ENCODE measurements at regions not wholly inside any gene's neighbourhood (a gene's known extent, or its start where the extent isn't known, plus 50 kb on each side); places are given as distances from the start of the nearest gene placed in this dataset.

- TF ChIP-seq, protein P1, sequence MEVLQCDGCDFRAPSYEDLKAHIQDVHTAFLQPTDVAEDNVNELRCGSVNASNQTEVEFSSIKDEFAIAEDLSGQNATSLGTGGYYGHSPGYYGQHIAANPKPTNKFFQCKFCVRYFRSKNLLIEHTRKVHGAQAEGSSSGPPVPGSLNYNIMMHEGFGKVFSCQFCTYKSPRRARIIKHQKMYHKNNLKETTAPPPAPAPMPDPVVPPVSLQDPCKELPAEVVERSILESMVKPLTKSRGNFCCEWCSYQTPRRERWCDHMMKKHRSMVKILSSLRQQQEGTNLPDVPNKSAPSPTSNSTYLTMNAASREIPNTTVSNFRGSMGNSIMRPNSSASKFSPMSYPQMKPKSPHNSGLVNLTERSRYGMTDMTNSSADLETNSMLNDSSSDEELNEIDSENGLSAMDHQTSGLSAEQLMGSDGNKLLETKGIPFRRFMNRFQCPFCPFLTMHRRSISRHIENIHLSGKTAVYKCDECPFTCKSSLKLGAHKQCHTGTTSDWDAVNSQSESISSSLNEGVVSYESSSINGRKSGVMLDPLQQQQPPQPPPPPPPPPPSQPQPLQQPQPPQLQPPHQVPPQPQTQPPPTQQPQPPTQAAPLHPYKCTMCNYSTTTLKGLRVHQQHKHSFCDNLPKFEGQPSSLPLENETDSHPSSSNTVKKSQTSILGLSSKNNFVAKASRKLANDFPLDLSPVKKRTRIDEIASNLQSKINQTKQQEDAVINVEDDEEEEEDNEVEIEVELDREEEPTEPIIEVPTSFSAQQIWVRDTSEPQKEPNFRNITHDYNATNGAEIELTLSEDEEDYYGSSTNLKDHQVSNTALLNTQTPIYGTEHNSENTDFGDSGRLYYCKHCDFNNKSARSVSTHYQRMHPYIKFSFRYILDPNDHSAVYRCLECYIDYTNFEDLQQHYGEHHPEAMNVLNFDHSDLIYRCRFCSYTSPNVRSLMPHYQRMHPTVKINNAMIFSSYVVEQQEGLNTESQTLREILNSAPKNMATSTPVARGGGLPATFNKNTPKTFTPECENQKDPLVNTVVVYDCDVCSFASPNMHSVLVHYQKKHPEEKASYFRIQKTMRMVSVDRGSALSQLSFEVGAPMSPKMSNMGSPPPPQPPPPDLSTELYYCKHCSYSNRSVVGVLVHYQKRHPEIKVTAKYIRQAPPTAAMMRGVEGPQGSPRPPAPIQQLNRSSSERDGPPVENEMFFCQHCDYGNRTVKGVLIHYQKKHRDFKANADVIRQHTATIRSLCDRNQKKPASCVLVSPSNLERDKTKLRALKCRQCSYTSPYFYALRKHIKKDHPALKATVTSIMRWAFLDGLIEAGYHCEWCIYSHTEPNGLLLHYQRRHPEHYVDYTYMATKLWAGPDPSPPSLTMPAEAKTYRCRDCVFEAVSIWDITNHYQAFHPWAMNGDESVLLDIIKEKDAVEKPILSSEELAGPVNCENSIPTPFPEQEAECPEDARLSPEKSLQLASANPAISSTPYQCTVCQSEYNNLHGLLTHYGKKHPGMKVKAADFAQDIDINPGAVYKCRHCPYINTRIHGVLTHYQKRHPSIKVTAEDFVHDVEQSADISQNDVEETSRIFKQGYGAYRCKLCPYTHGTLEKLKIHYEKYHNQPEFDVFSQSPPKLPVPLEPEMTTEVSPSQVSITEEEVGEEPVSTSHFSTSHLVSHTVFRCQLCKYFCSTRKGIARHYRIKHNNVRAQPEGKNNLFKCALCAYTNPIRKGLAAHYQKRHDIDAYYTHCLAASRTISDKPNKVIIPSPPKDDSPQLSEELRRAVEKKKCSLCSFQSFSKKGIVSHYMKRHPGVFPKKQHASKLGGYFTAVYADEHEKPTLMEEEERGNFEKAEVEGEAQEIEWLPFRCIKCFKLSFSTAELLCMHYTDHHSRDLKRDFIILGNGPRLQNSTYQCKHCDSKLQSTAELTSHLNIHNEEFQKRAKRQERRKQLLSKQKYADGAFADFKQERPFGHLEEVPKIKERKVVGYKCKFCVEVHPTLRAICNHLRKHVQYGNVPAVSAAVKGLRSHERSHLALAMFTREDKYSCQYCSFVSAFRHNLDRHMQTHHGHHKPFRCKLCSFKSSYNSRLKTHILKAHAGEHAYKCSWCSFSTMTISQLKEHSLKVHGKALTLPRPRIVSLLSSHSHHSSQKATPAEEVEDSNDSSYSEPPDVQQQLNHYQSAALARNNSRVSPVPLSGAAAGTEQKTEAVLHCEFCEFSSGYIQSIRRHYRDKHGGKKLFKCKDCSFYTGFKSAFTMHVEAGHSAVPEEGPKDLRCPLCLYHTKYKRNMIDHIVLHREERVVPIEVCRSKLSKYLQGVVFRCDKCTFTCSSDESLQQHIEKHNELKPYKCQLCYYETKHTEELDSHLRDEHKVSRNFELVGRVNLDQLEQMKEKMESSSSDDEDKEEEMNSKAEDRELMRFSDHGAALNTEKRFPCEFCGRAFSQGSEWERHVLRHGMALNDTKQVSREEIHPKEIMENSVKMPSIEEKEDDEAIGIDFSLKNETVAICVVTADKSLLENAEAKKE (CRISPR knock-in tag; IDR thresholded peaks at IDR 0.05): no peak
- no peak for TF ChIP-seq NANOG (IDR thresholded peaks at IDR 0.05; ENCODE audit: borderline replicate concordance)
- TF ChIP-seq ZNF331 (CRISPR knock-in tag; IDR thresholded peaks at IDR 0.05; ENCODE audit: low read depth): no peak
- TF ChIP-seq CREB1 (CRISPR knock-in tag; IDR thresholded peaks at IDR 0.05; ENCODE audit: low read depth): no peak
- TF ChIP-seq, protein P2, sequence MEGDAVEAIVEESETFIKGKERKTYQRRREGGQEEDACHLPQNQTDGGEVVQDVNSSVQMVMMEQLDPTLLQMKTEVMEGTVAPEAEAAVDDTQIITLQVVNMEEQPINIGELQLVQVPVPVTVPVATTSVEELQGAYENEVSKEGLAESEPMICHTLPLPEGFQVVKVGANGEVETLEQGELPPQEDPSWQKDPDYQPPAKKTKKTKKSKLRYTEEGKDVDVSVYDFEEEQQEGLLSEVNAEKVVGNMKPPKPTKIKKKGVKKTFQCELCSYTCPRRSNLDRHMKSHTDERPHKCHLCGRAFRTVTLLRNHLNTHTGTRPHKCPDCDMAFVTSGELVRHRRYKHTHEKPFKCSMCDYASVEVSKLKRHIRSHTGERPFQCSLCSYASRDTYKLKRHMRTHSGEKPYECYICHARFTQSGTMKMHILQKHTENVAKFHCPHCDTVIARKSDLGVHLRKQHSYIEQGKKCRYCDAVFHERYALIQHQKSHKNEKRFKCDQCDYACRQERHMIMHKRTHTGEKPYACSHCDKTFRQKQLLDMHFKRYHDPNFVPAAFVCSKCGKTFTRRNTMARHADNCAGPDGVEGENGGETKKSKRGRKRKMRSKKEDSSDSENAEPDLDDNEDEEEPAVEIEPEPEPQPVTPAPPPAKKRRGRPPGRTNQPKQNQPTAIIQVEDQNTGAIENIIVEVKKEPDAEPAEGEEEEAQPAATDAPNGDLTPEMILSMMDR (conservative IDR thresholded peaks at IDR 0.05; ENCODE audit: low read depth in 2 of 2): no peak
- no peak for TF ChIP-seq EZH2 (IDR thresholded peaks at IDR 0.05; ENCODE audit: low read depth, unreplicated experiment)
- no peak for TF ChIP-seq STAT1 (IDR thresholded peaks at IDR 0.05; ENCODE audit: unreplicated experiment)
Observed at GRCh38 chr5:17816505-17816904, 182.2 kb downstream of the TAF11L14 start (continued).

DNA sequence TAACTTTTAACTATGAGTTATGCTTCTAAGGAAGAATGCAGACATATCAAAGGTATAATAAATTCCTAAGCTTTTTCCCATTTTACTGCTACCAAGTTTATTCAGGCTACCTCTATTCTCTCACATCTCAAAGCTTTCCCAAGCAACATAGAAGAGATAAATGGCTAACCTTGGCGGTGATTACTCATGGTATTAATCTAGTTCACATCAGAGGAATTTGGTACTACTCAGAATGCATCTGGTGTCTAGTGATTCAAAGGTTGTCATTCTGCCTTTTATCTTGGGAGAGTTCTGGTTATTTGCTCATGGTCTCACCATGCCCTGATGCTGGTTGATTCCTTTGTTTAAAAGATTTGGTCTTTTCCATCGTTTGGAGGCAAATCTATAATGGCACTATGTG is 182.7 kb downstream of the TAF11L14 start:
- Histone ChIP-seq H3K4me2 (no peak overlapping the region), H3K27ac (ENCODE audit: low read depth) (no peak overlapping the region), H3K79me2 (replicated peaks; ENCODE audit: insufficient read depth) (no peaks in the 10 kb centered on the region), H3K36me3 (ENCODE audit: insufficient read depth) (no peaks in the 10 kb centered on the region), H3K27me3 (ENCODE audit: insufficient read depth) (no peaks in the 10 kb centered on the region), H4K20me1 (replicated peaks; ENCODE audit: insufficient read depth) (no peaks in the 10 kb centered on the region), H3K9me2 (ENCODE audit: insufficient read depth) (no peaks in the 10 kb centered on the region), H3F3A (replicated peaks; ENCODE audit: low read depth) (no peaks in the 10 kb centered on the region), H2AFZ (no peak overlapping the region), H3K4me3 (no peak overlapping the region), H3K4me1 (ENCODE audit: insufficient read depth) (no peaks in the 10 kb centered on the region)
- Mint-ChIP-seq H3K9me3 (no peaks in the 10 kb centered on the region), H3K27ac (no peak overlapping the region), H3K36me3 (ENCODE audit: low read depth) (no peaks in the 10 kb centered on the region), H3K4me1 (no peaks in the 10 kb centered on the region), H3K27me3 (ENCODE audit: insufficient read depth, low read depth, poor library complexity) (peaks cover 3% of the 10 kb centered on the region), H3K4me3 (no peak overlapping the region)
- DNase-seq (ENCODE audit: low spot score): no peak
- ATAC-seq: no peak
- no peak for TF ChIP-seq EZH2phosphoT487 (IDR thresholded peaks at IDR 0.05; ENCODE audit: unreplicated experiment)
- TF ChIP-seq REST (IDR thresholded peaks at IDR 0.05; ENCODE audit: unreplicated experiment): no peak
- TF ChIP-seq EZH2 (IDR thresholded peaks at IDR 0.05; ENCODE audit: low read depth, unreplicated experiment): no peak
- TF ChIP-seq ZNF331 (CRISPR knock-in tag; IDR thresholded peaks at IDR 0.05; ENCODE audit: low read depth): no peak
